Activated T-cell treated with anti-CD3 and anti-CD28 coated beads, Interleukin-2, amount 50 U/mL, for 72 hours (primary cell): ENCODE measurements at regions not wholly inside any gene's neighbourhood (a gene's known extent, or its start where the extent isn't known, plus 50 kb on each side); places are given as distances from the start of the nearest gene placed in this dataset.
A peak's percentile ranks its signal among the peaks of the same experiment; 100 is the strongest.

Experiments used
- ATAC-seq, 2 donors: fragments of 150-1000 bp; cut with Tn5 transposase; replicated peaks in 1 of 2; 2 replicates each; pipeline ENCODE4 v1.10.0; 2021; ENCODE audit warnings: moderate library complexity in 2 of 2, mild to moderate bottlenecking in 1 of 2
- DNase-seq, 2 donors: peaks; one replicate each; pipeline ENCODE4 v3.0.0; 2021 to 2022; ENCODE audit warnings: mixed read lengths in 1 of 2
- H3K27ac Mint-ChIP-seq: one replicate; pipeline ENCODE4 v1.8.0; 2022; ENCODE audit warnings: mild to moderate bottlenecking, moderate library complexity, mixed read lengths
- H3K27me3 Mint-ChIP-seq: one replicate; pipeline ENCODE4 v1.8.0; 2022; ENCODE audit warnings: low read depth, mixed read lengths
- H3K36me3 Mint-ChIP-seq, 2 donors: one replicate each; pipeline ENCODE4 v1.8.0; 2022; ENCODE audit warnings: mixed read lengths in 2 of 2, mild to moderate bottlenecking in 1 of 2; ENCODE audit not compliant: insufficient read depth in 2 of 2
- H3K4me1 Mint-ChIP-seq: one replicate; pipeline ENCODE4 v1.8.0; 2022; ENCODE audit warnings: low read depth, mixed read lengths
- H3K4me3 Mint-ChIP-seq, 2 donors: one replicate each; pipeline ENCODE4 v1.8.0; 2022; ENCODE audit warnings: mild to moderate bottlenecking in 2 of 2, mixed read lengths in 2 of 2, moderate library complexity in 2 of 2
- H3K9me3 Mint-ChIP-seq, 2 donors: one replicate each; pipeline ENCODE4 v1.8.0; 2022; ENCODE audit warnings: mixed read lengths in 2 of 2

GRCh38 chr1:168631671-168632400, 55.4 kb downstream of the XCL1 start:
- peaks cover 30% of the 10 kb centered on the region for H3K27me3 Mint-ChIP-seq
- no peak overlapping the region for H3K27ac Mint-ChIP-seq
- peaks cover 9% of the 10 kb centered on the region for H3K4me1 Mint-ChIP-seq
- no peak for ATAC-seq
- no peak for DNase-seq
- H3K36me3 Mint-ChIP-seq = no peaks in the 10 kb centered on the region
- no peaks in the 10 kb centered on the region for H3K9me3 Mint-ChIP-seq
- no peak overlapping the region for H3K4me3 Mint-ChIP-seq

GRCh38 chr1:168634951-168635532, 58.6 kb downstream of the XCL1 start:
- Mint-ChIP-seq H3K27me3 (peaks cover 24% of the 10 kb centered on the region), H3K27ac (no peak overlapping the region), H3K4me1 (no peaks in the 10 kb centered on the region), H3K9me3 (no peaks in the 10 kb centered on the region), H3K36me3 (no peaks in the 10 kb centered on the region), H3K4me3 (no peak overlapping the region)
- ATAC-seq = no peak
- DNase-seq = no peak

GRCh38 chr1:168636200-168636599, 59.8 kb downstream of the XCL1 start:
- Mint-ChIP-seq H3K4me1 (no peaks in the 10 kb centered on the region), H3K9me3 (no peaks in the 10 kb centered on the region), H3K36me3 (no peaks in the 10 kb centered on the region), H3K27me3 (peaks cover 14% of the 10 kb centered on the region), H3K4me3 (no peak overlapping the region), H3K27ac (no peak overlapping the region)
- no peak for ATAC-seq
- DNase-seq = no peak

GRCh38 chr1:168636642-168637111, 60.3 kb downstream of the XCL1 start:
- Mint-ChIP-seq H3K4me3 (no peak overlapping the region), H3K27ac (no peak overlapping the region), H3K9me3 (no peaks in the 10 kb centered on the region), H3K36me3 (no peaks in the 10 kb centered on the region), H3K4me1 (no peaks in the 10 kb centered on the region), H3K27me3 (peaks cover 9% of the 10 kb centered on the region)
- DNase-seq (no peak), ATAC-seq (no peak)

GRCh38 chr1:168637350-168637991, 61.1 kb downstream of the XCL1 start:
- Mint-ChIP-seq H3K4me1 (no peaks in the 10 kb centered on the region), H3K27me3 (peaks cover 1% of the 10 kb centered on the region), H3K36me3 (no peaks in the 10 kb centered on the region), H3K4me3 (no peak overlapping the region), H3K9me3 (no peaks in the 10 kb centered on the region), H3K27ac (no peak overlapping the region)
- peak in 1 of 2 donors; percentile 54 for ATAC-seq
- peak in 1 of 2 donors; percentile 9 for DNase-seq

- no peak for ATAC-seq
- Mint-ChIP-seq H3K36me3 (no peaks in the 10 kb centered on the region), H3K27ac (no peak overlapping the region), H3K27me3 (no peaks in the 10 kb centered on the region), H3K4me3 (no peak overlapping the region), H3K4me1 (no peaks in the 10 kb centered on the region), H3K9me3 (peaks cover 0 to 3% of the 10 kb centered on the region in 2 donors)
- no peak for DNase-seq
Measured at GRCh38 chr1:168638884-168639283, 62.5 kb downstream of the XCL1 start.

GRCh38 chr1:168640182-168640581, 63.8 kb downstream of the XCL1 start:
- H3K9me3 Mint-ChIP-seq = peaks cover 0 to 5% of the 10 kb centered on the region in 2 donors
- H3K27me3 Mint-ChIP-seq = no peaks in the 10 kb centered on the region
- no peaks in the 10 kb centered on the region for H3K36me3 Mint-ChIP-seq
- H3K4me1 Mint-ChIP-seq = no peaks in the 10 kb centered on the region
- H3K4me3 Mint-ChIP-seq = no peak overlapping the region
- no peak for DNase-seq
- no peak overlapping the region for H3K27ac Mint-ChIP-seq
- no peak for ATAC-seq

GRCh38 chr1:168640836-168641235, 64.4 kb downstream of the XCL1 start:
- H3K27me3 Mint-ChIP-seq = no peaks in the 10 kb centered on the region
- DNase-seq = no peak
- no peak for ATAC-seq
- H3K36me3 Mint-ChIP-seq = no peaks in the 10 kb centered on the region
- peaks cover 0 to 5% of the 10 kb centered on the region in 2 donors for H3K9me3 Mint-ChIP-seq
- no peak overlapping the region for H3K27ac Mint-ChIP-seq
- H3K4me3 Mint-ChIP-seq = no peak overlapping the region
- no peaks in the 10 kb centered on the region for H3K4me1 Mint-ChIP-seq

GRCh38 chr1:168643152-168643551, 66.7 kb downstream of the XCL1 start:
- H3K36me3 Mint-ChIP-seq = no peaks in the 10 kb centered on the region

More at GRCh38 chr1:168643152-168643551, 66.7 kb downstream of the XCL1 start:
- DNase-seq (no peak), ATAC-seq (no peak)
- Mint-ChIP-seq H3K9me3 (peaks cover 0 to 5% of the 10 kb centered on the region in 2 donors), H3K4me3 (no peak overlapping the region), H3K27ac (no peak overlapping the region), H3K27me3 (no peaks in the 10 kb centered on the region), H3K4me1 (no peaks in the 10 kb centered on the region)
